Karpas-422 (cell line): ENCODE measurements at regions not wholly inside any gene's neighbourhood (a gene's known extent, or its start where the extent isn't known, plus 50 kb on each side); places are given as distances from the start of the nearest gene placed in this dataset.

Source experiments
- DNase-seq: peaks from one replicate; pipeline ENCODE4 v3.0.0-alpha.2; 2015
- H2AFZ ChIP-seq: fragments of 200-600 bp; sonication (generic); 2 replicates; pipeline ENCODE4 v1.6.1; 2014; ENCODE audit warnings: antibody characterized with exemption, low read length, mixed read lengths
- H3K27ac ChIP-seq: fragments of 200-600 bp; sonication (generic); 2 replicates; pipeline ENCODE4 v1.5.1; 2014; ENCODE audit warnings: mild to moderate bottlenecking, low read length, moderate library complexity
- H3K27me3 ChIP-seq: fragments of 200-600 bp; sonication (generic); 2 replicates; pipeline ENCODE4 v1.6.1; 2014; ENCODE audit warnings: low read length, mixed read lengths
- H3K36me3 ChIP-seq: fragments of 200-600 bp; sonication (generic); 2 replicates; pipeline ENCODE4 v1.6.1; 2014; ENCODE audit warnings: low read length, mixed read lengths; ENCODE audit not compliant: insufficient read depth
- H3K4me1 ChIP-seq: fragments of 200-600 bp; sonication (generic); 2 replicates; pipeline ENCODE4 v1.6.1; 2014; ENCODE audit warnings: mild to moderate bottlenecking, low read length, mixed read lengths
- H3K4me2 ChIP-seq: fragments of 200-600 bp; sonication (generic); 2 replicates; pipeline ENCODE4 v1.6.1; 2014; ENCODE audit warnings: low read length, low read depth, mild to moderate bottlenecking; ENCODE audit not compliant: poor library complexity, severe bottlenecking
- H3K4me3 ChIP-seq: fragments of 200-600 bp; sonication (generic); 2 replicates; pipeline ENCODE4 v1.5.1; 2014; ENCODE audit warnings: mild to moderate bottlenecking, antibody characterized with exemption, low read length, mixed read lengths
- H3K79me2 ChIP-seq: fragments of 200-600 bp; sonication (generic); 2 replicates; pipeline ENCODE4 v1.6.1; 2014; ENCODE audit warnings: mild to moderate bottlenecking, low read length, mixed read lengths
- H3K9ac ChIP-seq: fragments of 200-600 bp; sonication (generic); 2 replicates; pipeline ENCODE4 v1.6.0; 2014; ENCODE audit warnings: low read length
- H3K9me2 ChIP-seq: fragments of 200-600 bp; sonication (generic), shearing (Covaris generic); replicated peaks from 2 replicates; pipeline ENCODE4 v1.6.0; 2014; ENCODE audit warnings: mild to moderate bottlenecking, low read length, moderate library complexity; ENCODE audit not compliant: insufficient read depth
- H3K9me3 ChIP-seq: fragments of 300-700, 200-600 bp; sonication (generic); 2 replicates; pipeline ENCODE4 v1.6.1; 2014; ENCODE audit warnings: low read length, mixed read lengths
- H4K20me1 ChIP-seq: fragments of 200-600 bp; sonication (generic); 2 replicates; pipeline ENCODE4 v1.6.1; 2014; ENCODE audit warnings: mild to moderate bottlenecking, antibody characterized with exemption, low read length, low read depth; ENCODE audit not compliant: insufficient read depth

DNA sequence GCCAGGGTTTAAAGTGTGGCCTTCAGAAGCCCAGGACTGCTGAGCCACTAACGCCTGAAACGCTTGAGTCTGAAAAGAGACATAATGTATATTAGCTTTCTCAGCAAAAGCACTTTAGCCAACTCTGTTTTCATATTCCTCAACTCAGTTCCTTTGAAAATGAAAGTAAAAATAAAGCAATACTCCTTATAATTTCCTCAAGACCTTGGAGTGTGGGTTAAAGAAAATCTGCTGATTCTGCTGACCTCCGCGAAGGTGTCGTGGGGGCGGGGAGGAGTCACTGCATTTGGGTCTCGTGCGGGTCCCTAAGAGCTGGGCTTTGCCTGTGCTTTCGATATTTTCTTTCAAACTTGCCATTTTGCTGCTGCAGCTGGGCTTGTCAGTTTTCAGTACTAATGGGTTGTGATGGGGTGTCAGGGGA, 142.2 kb upstream of the ARID1B start:
- Histone ChIP-seq H3K4me3 (no peak overlapping the region), H3K9me3 (no peaks in the 10 kb centered on the region)

DNA sequence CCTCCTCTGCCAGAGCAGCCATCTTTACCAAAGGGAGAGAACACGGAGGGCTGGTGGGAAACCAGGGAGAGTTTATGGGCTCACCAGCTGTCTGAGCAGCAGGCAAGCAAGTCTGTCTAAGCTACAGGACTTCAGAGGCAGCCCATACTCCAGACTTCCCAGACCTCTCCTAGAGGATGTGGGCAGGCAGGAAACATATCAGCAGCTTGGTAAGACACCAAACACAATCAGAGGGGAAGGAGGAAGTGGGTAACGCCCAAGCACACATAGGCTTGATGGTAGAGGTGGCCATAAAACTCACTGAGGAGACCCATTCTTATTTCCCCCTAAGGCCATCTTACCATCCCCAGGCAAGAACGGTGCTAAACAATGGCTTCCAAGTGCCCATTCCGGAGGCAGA, 143.1 kb upstream of the ARID1B start:
- Histone ChIP-seq H3K4me1 (peaks cover 26% of the 10 kb centered on the region), H3K36me3 (no peaks in the 10 kb centered on the region), H3K4me2 (no peak overlapping the region), H3K9me3 (no peaks in the 10 kb centered on the region), H4K20me1 (no peaks in the 10 kb centered on the region), H3K9me2 (no peaks in the 10 kb centered on the region), H3K79me2 (no peaks in the 10 kb centered on the region), H3K27ac (no peak overlapping the region), H3K27me3 (no peaks in the 10 kb centered on the region), H3K4me3 (no peak overlapping the region), H3K9ac (no peak overlapping the region), H2AFZ (no peak overlapping the region)
- DNase-seq: peak; percentile 23

More for the DNA sequence above, 142.2 kb upstream of the ARID1B start:
- Histone ChIP-seq H3K36me3 (no peaks in the 10 kb centered on the region), H3K9me2 (no peaks in the 10 kb centered on the region), H2AFZ (no peak overlapping the region; the same call in 1 of the 2 replicates), H3K4me1 (peaks cover 26% of the 10 kb centered on the region), H3K4me2 (no peak overlapping the region), H4K20me1 (no peaks in the 10 kb centered on the region), H3K79me2 (no peaks in the 10 kb centered on the region), H3K27me3 (no peaks in the 10 kb centered on the region), H3K9ac (no peak overlapping the region), H3K27ac (no peak overlapping the region)
- peak; percentile 2 for DNase-seq

DNA sequence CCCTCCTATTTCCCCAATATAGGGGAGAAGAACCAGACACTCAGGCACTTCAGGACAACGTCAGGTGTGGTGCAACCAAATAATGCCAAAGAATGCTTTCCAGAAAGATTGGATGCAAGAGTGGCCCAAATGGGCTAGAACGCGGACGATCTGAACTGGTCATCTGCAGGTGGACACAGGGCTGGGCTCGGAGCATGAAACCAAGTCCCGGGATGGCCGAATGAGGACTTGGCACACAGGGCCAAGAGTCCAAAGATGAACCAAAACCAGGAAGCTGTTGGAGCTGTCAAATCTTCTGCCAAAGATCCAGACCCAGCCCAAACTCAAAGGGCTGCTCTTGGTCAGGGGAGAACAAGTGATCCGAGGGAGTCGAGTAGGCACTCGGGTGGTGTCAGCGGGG, 143.9 kb upstream of the ARID1B start:
- no peaks in the 10 kb centered on the region for H3K9me2 ChIP-seq
- no peaks in the 10 kb centered on the region for H3K36me3 ChIP-seq
- H3K27ac ChIP-seq: no peak overlapping the region
- DNase-seq: peak; percentile 6
- H3K4me1 ChIP-seq: peaks cover 26% of the 10 kb centered on the region
- H3K27me3 ChIP-seq: no peaks in the 10 kb centered on the region
- H3K9me3 ChIP-seq: no peaks in the 10 kb centered on the region
- no peaks in the 10 kb centered on the region for H3K79me2 ChIP-seq
- H3K4me3 ChIP-seq: no peak overlapping the region
- H3K4me2 ChIP-seq: no peak overlapping the region
- no peak overlapping the region for H3K9ac ChIP-seq
- no peaks in the 10 kb centered on the region for H4K20me1 ChIP-seq
- no peak overlapping the region for H2AFZ ChIP-seq

DNA sequence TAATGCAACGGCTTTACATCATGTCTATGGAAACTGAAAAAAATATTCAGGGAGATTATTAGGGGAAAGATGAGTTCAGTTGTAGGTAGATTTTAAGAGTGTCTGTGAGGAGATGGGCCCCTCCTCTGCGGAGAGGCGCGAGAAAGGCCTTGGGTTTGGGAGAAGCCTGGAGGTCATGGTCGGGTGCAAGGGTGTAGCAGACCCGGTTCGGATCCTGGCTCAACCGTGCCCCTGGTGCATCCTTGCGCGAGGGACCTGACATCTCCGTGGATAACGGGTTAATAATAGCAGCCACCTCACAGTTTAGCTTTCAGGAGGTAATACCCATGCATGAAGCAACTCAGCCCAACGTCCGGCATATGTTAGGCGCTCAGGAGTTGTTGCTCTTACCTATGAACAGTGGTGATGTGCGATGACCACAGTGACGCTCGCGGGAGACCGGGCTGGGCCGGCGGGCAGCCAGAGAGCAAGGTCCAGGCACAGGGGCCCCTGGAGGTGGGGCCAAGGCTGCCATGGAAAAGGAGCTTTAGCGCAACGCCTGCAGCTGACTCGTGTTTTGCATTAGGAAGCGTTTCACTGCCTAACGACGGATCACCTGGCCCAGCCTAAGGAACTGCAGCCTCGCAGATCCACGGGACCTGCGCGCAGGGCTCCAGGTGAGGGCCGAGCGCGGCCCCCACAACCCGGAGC, 146.4 kb upstream of the ARID1B start:
- Histone ChIP-seq H3K27me3 (no peaks in the 10 kb centered on the region), H3K9ac (no peak overlapping the region), H3K9me3 (no peaks in the 10 kb centered on the region), H3K9me2 (no peaks in the 10 kb centered on the region), H4K20me1 (no peaks in the 10 kb centered on the region), H3K27ac (no peak overlapping the region), H3K4me3 (no peak overlapping the region), H3K36me3 (no peaks in the 10 kb centered on the region), H3K4me1 (peaks cover 4% of the 10 kb centered on the region), H3K4me2 (no peak overlapping the region), H2AFZ (no peak overlapping the region), H3K79me2 (no peaks in the 10 kb centered on the region)
- peak; percentile 29 for DNase-seq

DNA sequence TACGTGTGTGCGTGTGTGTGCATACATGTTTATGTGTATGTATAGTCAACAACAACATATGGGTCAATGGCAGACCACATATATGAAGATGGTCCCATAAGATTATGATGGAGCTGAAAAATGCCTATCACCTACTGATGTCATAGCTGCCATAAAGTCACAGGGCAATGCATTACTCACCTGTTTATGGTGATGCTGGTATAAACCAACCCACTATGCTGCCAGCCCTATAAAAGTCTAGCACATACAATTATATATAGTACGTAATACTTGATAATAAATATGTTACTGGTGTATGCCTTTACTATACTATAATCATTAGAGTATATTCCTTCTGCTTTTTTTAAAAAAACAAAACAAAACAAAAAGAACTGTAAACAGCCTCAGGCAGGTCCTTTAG, 148.4 kb upstream of the ARID1B start:
- Histone ChIP-seq H3K9me3 (no peaks in the 10 kb centered on the region), H3K79me2 (no peaks in the 10 kb centered on the region), H4K20me1 (no peaks in the 10 kb centered on the region), H3K9ac (no peak overlapping the region), H3K4me2 (no peak overlapping the region), H3K36me3 (no peaks in the 10 kb centered on the region), H3K27ac (no peak overlapping the region), H3K4me1 (no peaks in the 10 kb centered on the region), H3K9me2 (no peaks in the 10 kb centered on the region), H3K27me3 (no peaks in the 10 kb centered on the region), H3K4me3 (no peak overlapping the region), H2AFZ (no peak overlapping the region)
- DNase-seq: peak; percentile 11

DNA sequence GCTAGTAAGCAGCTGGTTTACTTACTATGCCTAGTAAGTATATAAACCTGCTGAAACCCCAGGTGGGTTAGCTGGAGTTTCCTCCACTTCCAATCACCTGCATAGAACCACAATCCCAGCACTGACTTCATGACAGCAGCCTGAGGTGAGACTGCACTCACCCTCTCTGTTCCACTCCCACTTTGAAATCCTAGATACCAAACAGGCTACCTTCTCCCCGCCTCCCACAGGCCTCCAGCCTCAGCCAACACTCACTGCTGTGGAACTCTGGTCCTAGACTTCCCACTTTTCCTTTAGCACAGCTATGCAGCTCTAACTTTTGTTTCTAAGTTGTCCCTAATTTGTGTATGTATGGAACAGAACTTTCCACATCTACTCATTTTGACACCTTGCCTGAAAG, 149.7 kb upstream of the ARID1B start:
- no peak overlapping the region for H2AFZ ChIP-seq
- H3K4me3 ChIP-seq: no peak overlapping the region
- no peak overlapping the region for H3K9ac ChIP-seq
- peak; percentile 20 for DNase-seq
- no peaks in the 10 kb centered on the region for H3K27me3 ChIP-seq
- no peaks in the 10 kb centered on the region for H3K4me1 ChIP-seq
- no peak overlapping the region for H3K4me2 ChIP-seq
- H3K36me3 ChIP-seq: no peaks in the 10 kb centered on the region
- H3K27ac ChIP-seq: no peak overlapping the region
- H3K9me3 ChIP-seq: no peaks in the 10 kb centered on the region
- H4K20me1 ChIP-seq: no peaks in the 10 kb centered on the region
- H3K9me2 ChIP-seq: no peaks in the 10 kb centered on the region
- H3K79me2 ChIP-seq: no peaks in the 10 kb centered on the region

DNA sequence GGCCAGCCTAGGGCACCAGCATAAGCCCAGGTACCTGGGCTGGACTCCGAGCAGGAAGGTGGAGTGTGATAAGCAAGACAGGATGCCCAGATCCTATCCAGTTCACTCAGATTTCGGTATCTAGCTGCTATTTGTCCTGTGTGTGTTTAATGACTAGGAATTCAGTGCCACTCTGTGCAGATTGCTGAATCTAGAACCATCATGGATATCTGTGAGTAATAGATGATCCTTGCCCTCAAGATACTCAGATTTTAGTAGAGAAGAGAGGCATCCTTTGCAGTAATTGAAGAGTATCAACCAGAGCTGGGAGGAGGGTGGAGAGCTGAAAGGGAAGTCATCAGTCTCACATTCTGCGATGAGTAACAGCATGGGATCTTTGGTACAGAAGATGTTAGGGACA, 155.0 kb upstream of the ARID1B start:
- no peak overlapping the region for H3K4me2 ChIP-seq
- H3K27ac ChIP-seq: no peak overlapping the region
- H3K9me3 ChIP-seq: no peaks in the 10 kb centered on the region
- no peaks in the 10 kb centered on the region for H3K27me3 ChIP-seq
- H3K9me2 ChIP-seq: no peaks in the 10 kb centered on the region
- peaks cover 9% of the 10 kb centered on the region for H3K4me1 ChIP-seq
- H3K4me3 ChIP-seq: no peak overlapping the region
- no peak overlapping the region for H2AFZ ChIP-seq
- peak; percentile 12 for DNase-seq
- no peak overlapping the region for H3K9ac ChIP-seq
- no peaks in the 10 kb centered on the region for H3K36me3 ChIP-seq
- H3K79me2 ChIP-seq: no peaks in the 10 kb centered on the region
- no peaks in the 10 kb centered on the region for H4K20me1 ChIP-seq

DNA sequence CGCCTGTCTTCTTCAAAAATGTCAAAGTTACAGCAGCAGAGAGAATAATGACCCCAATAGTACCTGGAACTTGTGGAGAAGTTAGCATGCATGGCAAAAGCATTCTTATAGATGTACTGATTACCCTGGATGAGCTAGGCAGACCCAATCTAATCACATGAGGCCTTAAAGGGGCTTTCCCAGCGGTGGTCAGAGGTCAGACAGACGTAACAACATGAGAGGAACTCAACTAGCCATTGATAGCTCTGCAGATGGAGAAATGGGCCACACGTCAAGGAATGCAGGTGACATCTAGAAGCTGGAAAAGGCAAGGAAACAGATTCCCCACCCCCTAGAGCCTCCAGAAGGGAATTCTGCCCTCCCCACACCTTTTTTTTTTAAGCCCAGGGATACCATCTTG, 156.8 kb upstream of the ARID1B start:
- Histone ChIP-seq H3K27ac (no peak overlapping the region), H3K27me3 (no peaks in the 10 kb centered on the region), H3K9me2 (no peaks in the 10 kb centered on the region), H3K79me2 (no peaks in the 10 kb centered on the region), H2AFZ (no peak overlapping the region), H4K20me1 (no peaks in the 10 kb centered on the region), H3K4me3 (no peak overlapping the region), H3K4me1 (peaks cover 9% of the 10 kb centered on the region), H3K9me3 (no peaks in the 10 kb centered on the region), H3K4me2 (no peak overlapping the region), H3K36me3 (no peaks in the 10 kb centered on the region), H3K9ac (no peak overlapping the region)
- no peak for DNase-seq
